GM12878 (cell line): ENCODE measurements at regions not wholly inside any gene's neighbourhood (a gene's known extent, or its start where the extent isn't known, plus 50 kb on each side); places are given as distances from the start of the nearest gene placed in this dataset.

Experiments used
- CTCF ChIP-seq, 3 experiments: IDR thresholded peaks in 2 of 3; conservative IDR thresholded peaks in 1 of 3; 2 replicates each; pipeline ENCODE4 v1.5.1; 2011; ENCODE audit warnings: low read depth in 3 of 3, low read length in 3 of 3, mild to moderate bottlenecking in 3 of 3, control low read depth in 2 of 3, moderate library complexity in 2 of 3, inconsistent platforms in 1 of 3, mixed read lengths in 1 of 3; ENCODE audit not compliant: control insufficient read depth in 2 of 3, insufficient read depth in 1 of 3; ENCODE audit errors: extremely low read depth in 1 of 3
- EP300 ChIP-seq, 2 experiments: fragments of 150-350 bp in 1 of 2; IDR thresholded peaks; 2 replicates each; pipeline ENCODE4 v1.6.1; 2011 to 2012; ENCODE audit warnings: low read depth in 2 of 2, low read length in 2 of 2, borderline replicate concordance in 1 of 2, improper control_type of control experiment in 1 of 2, inconsistent platforms in 1 of 2; ENCODE audit not compliant: control insufficient read depth in 1 of 2
- GABPA ChIP-seq: IDR thresholded peaks from 2 replicates; pipeline ENCODE4 v1.6.1; 2014; ENCODE audit warnings: antibody characterized with exemption, low read depth, mild to moderate bottlenecking, inconsistent platforms
- GATAD2B ChIP-seq: fragments of 450-650 bp; conservative IDR thresholded peaks from 2 replicates; pipeline ENCODE4 v1.6.1; 2017; ENCODE audit warnings: low read depth, mild to moderate bottlenecking, moderate library complexity
- MYC ChIP-seq: IDR thresholded peaks from 2 replicates; pipeline ENCODE4 v1.6.1; 2011; ENCODE audit warnings: mild to moderate bottlenecking, low read length, moderate library complexity, inconsistent platforms; ENCODE audit not compliant: insufficient read depth, insufficient replicate concordance, insufficient read length, severe bottlenecking
- NFYA ChIP-seq: IDR thresholded peaks from 2 replicates; pipeline ENCODE4 v1.6.1; 2011; ENCODE audit warnings: low read depth, mild to moderate bottlenecking, low read length, improper control_type of control experiment, borderline replicate concordance
- PAX8 ChIP-seq: fragments of 450-650 bp; IDR thresholded peaks from 2 replicates; pipeline ENCODE4 v1.6.1; 2017; ENCODE audit warnings: mild to moderate bottlenecking, moderate library complexity
- POLR2A ChIP-seq: IDR thresholded peaks from 2 replicates; pipeline ENCODE4 v1.6.1; 2011; ENCODE audit warnings: low read depth, mild to moderate bottlenecking, low read length
- REST ChIP-seq: IDR thresholded peaks from 2 replicates; pipeline ENCODE4 v1.6.1; 2012; ENCODE audit warnings: mild to moderate bottlenecking, low read depth, low read length
- RFX5 ChIP-seq: IDR thresholded peaks from 2 replicates; pipeline ENCODE4 v1.6.1; 2011; ENCODE audit warnings: low read depth, low read length, improper control_type of control experiment
- SPI1 ChIP-seq: IDR thresholded peaks from 2 replicates; pipeline ENCODE4 v1.6.1; 2011; ENCODE audit warnings: low read depth, mild to moderate bottlenecking, low read length, moderate library complexity, borderline replicate concordance; ENCODE audit not compliant: insufficient read depth
- YY1 ChIP-seq: IDR thresholded peaks from 2 replicates; pipeline ENCODE4 v1.6.1; 2011; ENCODE audit warnings: low read depth, mild to moderate bottlenecking, low read length
- ZBTB33 ChIP-seq: fragments of 450-650 bp; IDR thresholded peaks from 2 replicates; pipeline ENCODE4 v1.6.1; 2017; ENCODE audit warnings: mild to moderate bottlenecking
- ZSCAN29 ChIP-seq: fragments of 450-650 bp; IDR thresholded peaks from 2 replicates; pipeline ENCODE4 v1.6.1; 2017; ENCODE audit warnings: mild to moderate bottlenecking, moderate library complexity

GRCh38 chr11:23976426-23976825, 520.4 kb upstream of the LUZP2 start:
- TF ChIP-seq CTCF (IDR thresholded peaks at IDR 0.05 in 2 of 3, conservative IDR thresholded peaks at IDR 0.05 in 1 of 3; ENCODE audit: control insufficient read depth in 2 of 3, extremely low read depth in 1 of 3, insufficient read depth in 1 of 3, low read depth in 3 of 3, low read length in 3 of 3), result no peak
- no peak for TF ChIP-seq GABPA
- no peak for TF ChIP-seq ZSCAN29
- no peak for TF ChIP-seq MYC
- TF ChIP-seq SPI1, result no peak
- TF ChIP-seq REST, result no peak
- TF ChIP-seq POLR2A, result no peak
- TF ChIP-seq YY1, result no peak
- no peak for TF ChIP-seq ZBTB33
- TF ChIP-seq PAX8, result no peak
- no peak for TF ChIP-seq EP300 (IDR thresholded peaks at IDR 0.05; ENCODE audit: borderline replicate concordance in 1 of 2, control insufficient read depth in 1 of 2, low read depth in 2 of 2, low read length in 2 of 2)
- TF ChIP-seq NFYA, result no peak
- no peak for TF ChIP-seq GATAD2B
- no peak for TF ChIP-seq RFX5
